Fibroblast of mammary gland (primary cell): ENCODE measurements at regions not wholly inside any gene's neighbourhood (a gene's known extent, or its start where the extent isn't known, plus 50 kb on each side); places are given as distances from the start of the nearest gene placed in this dataset.

Experiments used
- DNase-seq: peaks from one replicate; pipeline ENCODE4 v3.0.0-alpha.2; 2010; ENCODE audit warnings: low read depth
- H3K4me3 ChIP-seq: 2 replicates; pipeline ENCODE4 v1.5.1; 2011; ENCODE audit warnings: low read depth, mild to moderate bottlenecking, low read length, moderate library complexity; ENCODE audit not compliant: control insufficient read depth
- CTCF ChIP-seq: conservative IDR thresholded peaks from 2 replicates; pipeline ENCODE4 v1.5.1; 2011; ENCODE audit warnings: low read depth, low read length, inconsistent platforms; ENCODE audit not compliant: control insufficient read depth, insufficient read depth

- no peak overlapping the region for H3K4me3 ChIP-seq
- TF ChIP-seq CTCF = no peak
- no peak for DNase-seq
Measured at GRCh38 chr12:126636821-126637220, 1571.6 kb downstream of the AACS start.

DNA sequence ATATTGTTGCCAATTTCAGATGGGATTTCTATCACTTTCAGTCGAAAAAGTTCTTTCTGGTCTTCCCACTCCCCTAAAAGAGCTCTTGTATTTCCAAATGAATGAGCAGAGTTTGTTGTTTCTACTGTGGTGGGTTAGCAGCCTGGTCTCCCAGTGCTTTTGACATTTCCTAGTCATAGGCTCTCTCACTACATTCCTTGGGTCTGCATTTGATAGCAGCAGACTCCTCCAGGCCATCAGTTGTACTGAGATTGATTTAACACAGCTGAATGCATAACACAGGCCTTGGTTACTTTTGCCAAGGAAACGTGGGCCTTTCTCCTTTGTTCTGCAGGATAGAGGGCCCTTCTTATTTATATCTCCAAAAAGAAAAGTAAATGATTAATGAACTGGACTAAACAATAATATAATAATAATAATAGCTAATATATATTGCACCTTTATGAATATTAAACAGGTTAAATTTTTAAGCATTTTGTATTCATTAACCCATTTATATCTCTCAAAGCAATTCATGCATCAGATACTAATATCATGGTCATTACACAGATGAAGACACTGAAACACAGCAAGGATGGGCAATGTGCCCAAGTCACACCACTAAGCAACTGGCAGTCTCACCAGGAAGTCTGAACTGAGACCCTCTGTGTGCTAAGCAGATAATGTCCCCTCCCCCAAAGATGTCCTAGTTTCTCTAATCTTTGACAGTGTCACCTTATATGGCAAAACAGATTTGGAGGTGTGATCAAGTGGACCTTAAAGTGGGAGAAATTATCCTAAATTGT, 1579.2 kb downstream of the AACS start:
- no peak overlapping the region for H3K4me3 ChIP-seq
- DNase-seq = no peak
- TF ChIP-seq CTCF = no peak

DNA sequence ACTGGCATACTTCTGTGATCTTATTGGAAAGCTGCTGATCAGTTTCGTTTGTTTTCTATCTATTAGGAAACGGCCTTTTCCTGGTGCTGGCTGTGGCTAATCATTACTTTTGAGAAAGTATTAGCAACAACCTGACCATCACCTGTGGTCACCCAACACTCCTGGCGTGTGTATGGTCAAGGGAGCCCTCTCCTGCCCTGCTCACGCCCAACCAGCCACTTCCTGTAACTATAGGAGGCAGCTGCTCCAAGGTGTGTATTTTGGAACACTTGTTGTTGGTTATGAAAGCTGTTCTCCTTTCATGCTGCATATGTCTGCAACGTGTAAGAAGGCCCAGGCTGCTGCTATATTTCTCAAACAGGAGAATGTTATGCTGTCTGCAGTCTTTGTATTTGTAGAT, 1582.8 kb downstream of the AACS start:
- TF ChIP-seq CTCF = no peak
- no peak for DNase-seq

GRCh38 chr12:126651133-126651532, 1585.9 kb downstream of the AACS start:
- no peak for TF ChIP-seq CTCF

More for the DNA sequence above, 1582.8 kb downstream of the AACS start:
- H3K4me3 ChIP-seq = no peak overlapping the region

DNA sequence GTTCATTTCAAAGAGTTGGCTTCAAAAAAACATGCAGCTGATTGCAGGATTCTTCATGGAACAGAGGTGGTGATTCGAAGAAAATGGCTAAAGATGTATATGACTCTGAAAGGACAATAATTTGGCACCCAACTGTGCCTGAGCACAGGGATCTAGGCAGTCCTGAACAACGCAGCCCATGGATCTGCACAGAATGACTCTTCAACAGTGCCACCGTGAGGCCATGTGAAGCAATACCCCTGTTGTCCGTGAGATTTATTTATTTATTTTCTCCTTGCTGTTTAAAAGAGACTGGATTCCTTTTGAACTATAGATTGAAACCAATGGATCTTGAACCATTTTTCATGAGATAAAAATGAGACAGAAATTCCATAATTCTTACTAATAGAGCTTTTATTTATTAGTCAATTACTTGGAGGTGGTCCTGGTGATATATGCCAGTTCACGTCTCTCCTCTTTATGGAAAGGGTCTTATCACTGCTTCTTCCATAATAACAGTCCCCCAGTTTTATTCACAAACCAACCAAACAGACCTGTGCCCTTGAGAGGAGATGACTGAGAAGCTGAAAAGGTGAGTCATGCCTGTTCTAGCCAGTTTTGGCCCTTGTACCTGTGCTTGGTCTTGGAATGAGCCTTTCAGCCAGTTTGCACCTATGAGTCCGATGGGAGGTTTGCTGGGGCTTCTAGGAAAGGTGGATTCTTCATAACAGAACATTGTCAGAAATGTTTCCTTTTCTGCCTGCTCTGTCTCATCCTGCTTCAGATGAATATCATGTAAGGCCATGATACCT, 1598.3 kb downstream of the AACS start:
- no peak overlapping the region for H3K4me3 ChIP-seq
- TF ChIP-seq CTCF = peak; percentile 44
- peak; percentile 52 for DNase-seq

More at GRCh38 chr12:126651133-126651532, 1585.9 kb downstream of the AACS start:
- no peak for DNase-seq
- H3K4me3 ChIP-seq = no peak overlapping the region

GRCh38 chr12:126667339-126667738, 1599.6 kb upstream of the TMEM132C start:
- DNase-seq = peak; percentile 87
- no peak overlapping the region for H3K4me3 ChIP-seq
- no peak for TF ChIP-seq CTCF
